ENCODE measurements at regions not wholly inside any gene's neighbourhood (a gene's known extent, or its start where the extent isn't known, plus 50 kb on each side); places are given as distances from the start of the nearest gene placed in this dataset.
"Not testable (repeated sequence)": the region's sequence is repeated elsewhere in the genome, so short reads cannot be mapped to it uniquely, and the experiment has no call there.

DNA sequence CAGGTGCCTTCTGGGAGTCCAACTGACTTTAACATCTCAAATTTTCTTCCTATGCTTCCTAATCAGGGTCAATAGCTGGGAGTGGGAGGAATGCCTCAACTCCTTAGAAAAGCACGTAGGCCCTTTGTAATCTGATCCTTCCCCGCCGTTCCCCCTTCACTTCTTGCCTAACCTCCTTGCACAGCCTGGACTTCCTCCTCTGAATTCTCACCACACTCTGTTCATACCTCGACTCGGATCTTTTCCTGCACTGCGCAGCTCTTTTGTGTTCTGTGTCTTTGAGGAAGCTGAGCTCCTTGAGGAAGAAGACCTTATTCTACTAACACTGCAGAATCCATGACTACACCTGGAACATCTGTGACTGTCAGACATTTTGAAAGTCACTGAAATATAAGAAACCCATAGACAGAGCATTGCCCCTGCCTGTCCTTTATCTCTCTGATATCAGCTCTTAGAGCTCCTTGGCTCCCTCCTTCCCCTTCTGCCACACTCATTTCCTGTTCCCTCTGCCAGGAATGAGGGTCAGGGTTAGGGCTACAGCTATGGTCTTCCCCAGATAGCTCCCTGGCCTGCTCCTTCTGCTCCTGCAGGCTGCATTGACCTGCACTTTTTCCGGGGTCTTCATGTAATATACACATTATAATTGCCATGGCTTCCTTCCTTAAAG, 140.2 kb upstream of the LDB2 start:
- DNase-seq, result no peak

DNA sequence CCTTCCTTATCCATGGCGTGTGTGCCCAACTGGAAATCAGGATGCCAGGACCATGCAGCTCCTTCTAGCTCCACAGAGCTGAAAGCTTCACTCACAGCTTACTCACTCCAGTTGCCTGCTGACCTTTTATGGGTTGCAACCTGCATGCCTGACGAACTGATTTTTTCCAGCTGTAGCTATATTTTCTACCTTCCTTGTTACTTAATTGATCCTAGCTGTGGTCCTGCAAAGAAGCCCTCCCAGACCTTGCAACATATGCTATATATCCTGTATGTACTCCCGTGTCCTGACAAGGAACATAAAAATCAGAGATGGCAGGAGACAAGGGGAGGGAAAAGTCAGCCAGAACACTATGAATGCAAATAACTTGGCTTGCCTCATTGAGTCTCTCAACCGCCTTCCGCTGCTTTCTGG, 135.3 kb upstream of the LDB2 start:
- DNase-seq, result no peak

DNA sequence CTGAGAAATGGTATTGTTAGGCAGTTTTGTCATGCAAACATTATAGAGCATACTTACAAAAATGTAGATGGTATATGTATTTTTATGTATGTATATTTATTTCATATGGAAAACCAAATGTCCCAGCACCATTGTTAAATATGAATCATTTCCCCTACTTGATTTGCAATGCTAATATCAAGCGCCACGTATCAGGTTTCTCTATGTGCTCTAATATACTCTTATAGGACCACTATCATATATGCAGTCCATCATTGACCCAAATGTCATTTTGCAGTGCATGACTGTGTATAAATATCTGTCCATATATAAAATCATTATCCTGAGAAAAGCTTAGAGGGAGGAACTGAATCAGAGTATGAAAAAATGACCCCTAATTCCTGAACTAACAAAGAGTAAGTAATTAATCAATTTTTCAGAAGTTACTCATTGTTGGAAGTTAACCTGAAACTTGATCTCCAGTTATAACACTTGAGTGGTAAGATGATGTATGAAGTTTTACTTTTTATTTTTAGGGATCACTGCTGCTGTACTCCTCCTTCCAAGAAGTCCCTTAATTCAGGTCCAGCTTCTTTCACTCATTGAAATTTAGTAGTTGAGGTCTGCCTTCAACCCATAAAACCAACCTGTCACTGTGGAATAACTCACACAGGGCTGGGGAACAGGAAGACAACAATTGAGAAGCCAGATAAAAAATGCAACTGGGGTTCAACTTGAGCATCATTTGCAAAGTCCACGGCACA, 134.8 kb upstream of the LDB2 start:
- DNase-seq, result no peak

DNA sequence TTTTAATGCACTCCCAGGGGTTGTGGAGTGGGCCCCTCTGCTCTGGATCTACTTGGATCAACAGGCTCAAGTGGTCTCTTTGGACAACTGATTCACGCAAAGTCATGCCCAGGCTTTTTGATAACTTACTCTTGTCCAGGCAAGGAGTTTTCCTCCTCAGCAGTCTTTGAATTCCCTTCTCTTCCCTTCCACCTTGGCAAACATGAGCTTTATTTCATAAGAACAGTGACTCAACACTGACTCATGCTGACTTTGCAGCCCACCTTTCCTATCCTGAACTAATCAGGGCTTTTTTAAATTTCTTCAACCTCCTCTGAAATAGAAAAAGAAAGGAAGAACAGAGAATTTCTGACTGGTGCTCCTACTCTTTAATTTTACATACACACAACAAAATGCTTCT, 132.1 kb upstream of the LDB2 start:
- DNase-seq, result no peak

DNA sequence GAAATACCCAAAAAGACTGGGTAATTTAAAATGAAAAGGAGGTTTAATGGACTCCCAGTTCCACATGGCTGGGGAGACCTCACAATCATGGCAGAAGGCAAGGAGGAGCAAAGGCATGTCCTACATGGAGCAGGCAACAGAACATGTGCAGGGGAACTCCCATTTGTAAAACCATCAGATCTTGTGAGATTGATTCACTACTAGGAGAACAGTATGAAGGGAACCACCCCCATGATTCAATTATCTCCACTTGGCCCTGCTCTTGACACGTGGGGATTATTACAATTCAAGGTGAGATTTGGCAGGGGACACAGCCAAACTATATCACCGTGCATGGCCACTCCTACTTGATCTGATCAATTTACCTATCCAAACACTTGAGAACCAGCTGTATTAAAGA, 131.5 kb upstream of the LDB2 start:
- no peak for DNase-seq

DNA sequence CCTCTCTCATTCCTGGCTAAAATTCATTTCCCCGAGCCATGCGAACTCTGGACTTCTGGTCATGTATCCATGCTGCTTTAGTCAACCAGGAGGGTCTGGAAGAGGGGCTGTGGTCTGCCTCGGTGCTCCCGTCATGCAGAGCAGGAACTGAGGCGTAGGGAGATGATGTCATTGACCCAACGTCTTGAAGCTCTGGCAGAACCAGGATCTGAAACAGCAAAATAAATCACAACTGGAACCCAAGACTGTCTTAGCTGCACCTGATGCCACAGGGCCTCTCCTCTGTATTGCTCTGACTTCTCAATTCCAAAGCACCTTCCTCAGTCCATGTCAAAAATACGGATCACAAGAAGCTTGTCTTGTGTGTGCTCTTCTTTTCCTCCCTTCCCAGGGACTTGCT, 131.0 kb upstream of the LDB2 start:
- DNase-seq, result no peak

DNA sequence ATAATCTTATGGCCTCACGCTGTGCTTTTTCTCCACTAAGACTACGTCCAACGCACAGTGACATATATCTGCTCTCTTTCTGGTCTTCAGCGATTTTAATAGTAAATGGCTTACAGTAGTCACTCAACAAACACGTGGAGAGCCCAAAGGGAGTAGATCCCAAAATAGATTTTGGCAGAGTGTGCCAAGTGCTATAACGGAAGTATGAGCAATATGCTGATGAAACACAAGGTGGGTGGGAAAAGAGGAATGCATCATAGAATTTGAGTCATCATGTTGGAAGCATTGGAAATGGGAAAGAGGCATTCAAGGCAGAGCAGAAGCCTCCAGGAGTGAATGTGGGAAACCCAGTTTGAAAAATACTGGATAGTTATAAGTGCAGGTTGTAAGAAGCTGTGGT, 129.1 kb upstream of the LDB2 start:
- no peak for DNase-seq

DNA sequence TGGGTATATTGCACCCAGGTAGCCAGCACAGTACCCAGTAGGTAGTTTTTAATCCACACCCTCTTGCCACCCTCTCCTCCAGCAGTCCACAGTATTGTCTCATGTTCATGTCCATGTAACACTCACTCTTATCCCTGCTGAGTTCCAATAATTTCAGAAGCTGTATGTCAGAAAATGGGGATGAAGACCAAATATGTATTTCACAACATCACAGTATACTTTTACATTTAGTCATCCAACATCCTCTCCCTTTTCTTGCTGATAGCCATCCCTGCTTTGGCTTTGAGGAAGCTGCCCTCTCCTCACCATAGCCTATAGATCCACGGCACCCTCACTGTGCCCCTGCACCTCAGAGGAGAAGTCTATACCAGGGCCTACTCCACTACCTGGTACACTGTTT, 126.0 kb upstream of the LDB2 start:
- no peak for DNase-seq

DNA sequence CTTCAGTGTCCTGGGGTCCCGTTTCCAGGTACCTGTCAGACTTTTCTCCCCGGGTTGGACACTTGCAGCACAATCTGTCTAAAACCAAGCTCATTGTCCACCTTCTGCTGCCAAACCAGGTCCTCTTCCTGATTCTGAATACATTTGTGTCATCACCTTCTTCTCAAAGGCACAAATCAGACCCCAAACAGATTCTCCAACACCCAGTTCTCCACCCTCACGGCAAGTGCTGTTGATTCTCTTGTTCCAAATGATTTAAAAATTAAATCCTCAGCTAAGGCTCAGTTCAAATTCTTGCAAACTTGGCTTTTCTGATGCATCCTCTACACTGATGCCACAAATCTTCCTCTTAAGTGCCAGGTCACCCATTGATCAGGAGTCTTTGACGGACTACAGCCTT, 122.5 kb upstream of the LDB2 start:
- DNase-seq, result no peak

DNA sequence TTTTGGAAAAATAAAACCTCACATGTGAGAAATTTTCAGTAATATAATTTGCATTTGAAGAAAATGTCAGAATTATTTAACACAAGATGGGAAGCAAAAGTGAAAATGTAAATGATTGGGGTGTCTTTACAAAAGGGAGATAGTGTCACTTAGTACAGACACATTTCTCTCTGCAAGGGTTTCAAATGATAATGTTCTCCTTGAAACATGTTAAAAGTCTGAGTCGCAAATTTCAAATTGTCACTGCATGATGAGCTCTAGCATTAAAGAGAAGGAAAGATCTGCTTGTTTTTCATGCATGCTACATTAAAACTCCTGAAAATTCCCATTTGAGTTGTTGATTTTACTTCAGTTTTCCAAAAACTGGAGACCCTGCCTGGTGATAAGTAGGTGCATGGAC, 122.0 kb upstream of the LDB2 start:
- no peak for DNase-seq

DNA sequence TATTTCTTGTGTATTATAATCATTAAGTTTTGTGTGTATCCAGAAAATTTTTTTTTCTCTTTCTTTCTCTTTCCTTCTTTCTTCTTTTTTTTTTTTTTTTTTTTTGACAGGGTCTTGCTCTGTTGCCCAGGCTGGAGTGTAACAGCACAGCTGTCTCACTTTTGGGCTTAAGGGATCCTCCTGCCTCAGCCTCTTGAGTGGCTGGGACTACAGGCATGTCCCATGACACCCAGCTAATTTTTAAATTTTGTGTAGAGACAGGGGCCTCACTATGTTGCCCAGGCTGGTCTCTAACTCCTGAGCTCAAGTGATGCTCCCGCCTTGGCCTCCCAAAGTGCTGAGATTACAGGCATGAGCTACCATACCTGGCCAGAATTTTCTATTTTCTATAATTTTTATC, 120.2 kb upstream of the LDB2 start:
- DNase-seq, result not testable (repeated sequence)

DNA sequence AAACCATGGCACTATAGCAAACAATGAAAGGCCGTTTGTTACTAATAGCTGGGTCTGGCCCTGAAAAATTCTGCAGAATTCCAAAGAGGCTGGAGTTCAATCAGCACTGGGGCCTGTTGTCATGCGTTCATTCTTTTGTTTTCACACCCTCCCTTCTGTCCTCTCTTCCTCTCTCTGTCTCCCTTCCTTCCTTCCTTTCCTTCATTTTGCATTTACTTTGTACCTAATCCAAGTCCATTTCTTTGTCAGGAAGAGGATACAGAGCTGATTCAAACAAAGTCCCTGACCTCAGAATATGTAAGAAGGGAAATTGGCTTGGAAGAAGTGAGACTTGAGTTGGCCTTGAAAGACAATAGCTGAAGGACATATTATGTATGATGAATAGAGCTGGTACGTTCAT, 119.6 kb upstream of the LDB2 start:
- DNase-seq, result no peak

DNA sequence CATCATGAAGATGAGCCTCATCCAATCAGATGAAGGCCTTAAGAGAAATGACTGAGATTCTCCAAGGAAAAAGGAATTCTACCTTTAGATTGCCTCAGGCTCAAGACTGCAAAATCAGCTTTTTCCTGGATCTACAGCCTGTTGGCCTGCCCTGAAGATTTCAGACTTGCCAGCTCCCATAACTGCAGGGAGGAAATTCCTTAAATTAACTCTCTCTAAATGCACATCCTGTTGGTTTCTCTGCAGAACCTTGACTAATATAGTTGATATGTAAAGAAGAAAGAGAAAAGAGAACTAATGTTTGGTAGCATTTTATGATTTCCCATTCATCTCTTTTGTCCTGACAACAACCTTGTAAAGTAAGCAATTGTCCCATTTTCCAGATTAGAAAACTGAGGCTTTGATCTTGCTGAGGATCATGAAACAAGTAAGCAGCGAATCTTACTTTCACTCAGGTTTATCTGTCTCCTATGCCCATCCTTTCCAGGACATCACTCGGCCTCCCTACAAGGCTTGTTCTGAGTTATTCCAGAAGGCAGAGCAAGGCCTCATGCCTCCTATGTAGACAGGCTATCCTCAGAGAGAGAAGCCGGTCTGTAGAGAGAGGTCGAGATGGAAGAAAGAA, 115.0 kb upstream of the LDB2 start:
- DNase-seq, result no peak

DNA sequence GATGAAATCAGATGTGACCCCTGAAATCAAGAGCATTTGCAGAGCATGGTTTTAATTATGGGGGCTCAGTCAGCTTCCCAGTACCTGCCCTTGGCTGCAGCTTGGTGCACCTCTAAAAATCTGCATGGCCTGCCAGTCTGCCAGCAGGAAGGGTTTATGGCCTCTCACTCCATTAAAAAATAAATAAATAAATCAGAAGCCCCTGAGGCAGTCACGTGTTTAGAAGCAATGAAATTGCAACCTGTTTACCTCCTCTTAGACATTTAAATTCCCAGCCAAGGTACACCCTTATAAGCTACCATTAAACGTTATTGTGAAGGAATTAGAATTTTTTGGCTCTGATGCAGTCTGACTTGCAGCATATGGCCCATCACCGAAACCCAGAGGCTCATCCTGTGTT, 114.0 kb upstream of the LDB2 start:
- DNase-seq, result no peak

DNA sequence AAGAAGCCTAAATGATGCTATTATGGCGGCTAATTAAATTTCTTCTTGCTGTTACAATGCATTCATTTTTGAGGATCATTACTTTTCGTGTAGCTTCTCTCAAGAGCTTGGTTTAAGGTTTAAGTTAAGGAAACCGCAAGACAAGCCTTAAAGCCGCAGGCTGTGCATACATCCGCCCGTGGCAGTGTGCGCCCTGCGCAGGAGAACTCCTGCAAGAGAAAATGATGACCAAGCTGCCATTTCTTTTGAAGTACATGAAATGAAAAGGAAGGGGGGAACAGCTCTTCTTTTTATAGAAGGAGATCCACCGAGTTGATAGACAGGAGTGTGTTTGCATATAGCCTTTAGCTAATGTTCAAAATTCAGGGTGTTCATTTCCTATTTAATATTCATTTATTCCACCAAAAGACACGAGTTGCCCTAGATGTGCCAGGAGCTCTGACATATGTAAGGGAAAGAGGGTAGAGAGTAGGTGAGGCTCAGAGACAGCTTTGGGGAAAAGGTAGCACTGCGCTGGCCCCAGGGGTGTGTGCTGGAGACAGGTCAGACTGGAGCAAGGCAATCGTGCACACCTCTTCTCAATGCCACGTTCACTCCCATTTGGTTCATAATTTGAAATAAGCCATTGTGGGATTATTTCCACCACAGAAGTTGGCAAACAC, 112.1 kb upstream of the LDB2 start:
- DNase-seq, result no peak

DNA sequence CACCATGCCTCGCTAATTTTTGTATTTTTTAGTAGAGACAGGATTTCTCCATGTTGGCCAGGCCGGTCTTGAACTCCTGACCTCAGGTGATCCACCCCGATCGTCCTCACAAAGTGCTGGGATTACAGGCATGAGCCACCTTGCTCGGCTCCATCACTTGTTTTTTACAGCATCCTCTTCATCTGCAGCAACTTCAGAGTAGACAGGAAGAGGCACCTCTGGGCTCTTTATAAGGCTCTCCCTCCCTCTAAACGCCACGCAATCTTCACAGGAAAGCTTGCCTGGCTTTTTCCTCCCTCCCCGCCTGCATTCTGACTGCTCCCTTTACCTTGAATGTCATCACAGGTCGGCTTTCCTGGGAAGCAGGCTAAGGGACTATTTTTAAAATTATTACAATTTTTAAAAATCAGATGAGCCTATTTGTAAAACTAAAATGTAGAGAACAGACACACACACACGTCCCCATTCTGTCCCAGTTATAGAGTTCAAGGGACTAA, 111.5 kb upstream of the LDB2 start:
- no peak for DNase-seq

DNA sequence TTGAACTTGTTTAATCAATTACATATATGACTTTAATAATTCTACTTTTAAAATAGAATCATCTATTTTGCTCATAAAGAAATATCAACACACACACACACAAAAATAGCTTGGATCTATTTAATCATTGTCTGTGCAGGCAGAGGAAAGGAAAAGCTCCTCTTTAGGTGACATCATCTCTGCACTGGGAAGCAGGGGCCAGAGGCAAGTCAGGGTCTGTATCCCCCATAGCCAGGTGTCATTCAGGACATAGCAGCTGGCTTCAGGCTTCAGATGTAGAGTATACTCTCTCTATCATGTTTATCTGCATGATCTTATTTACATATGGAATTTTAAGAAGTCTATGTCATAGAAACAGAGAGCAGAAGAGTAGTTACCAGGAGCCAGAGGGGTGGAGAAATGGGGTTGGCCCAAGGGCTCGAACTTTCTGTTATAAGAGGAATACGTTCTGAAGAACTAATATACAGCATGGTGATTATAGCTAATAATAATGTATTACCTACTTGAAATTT, 110.4 kb upstream of the LDB2 start:
- DNase-seq, result no peak

DNA sequence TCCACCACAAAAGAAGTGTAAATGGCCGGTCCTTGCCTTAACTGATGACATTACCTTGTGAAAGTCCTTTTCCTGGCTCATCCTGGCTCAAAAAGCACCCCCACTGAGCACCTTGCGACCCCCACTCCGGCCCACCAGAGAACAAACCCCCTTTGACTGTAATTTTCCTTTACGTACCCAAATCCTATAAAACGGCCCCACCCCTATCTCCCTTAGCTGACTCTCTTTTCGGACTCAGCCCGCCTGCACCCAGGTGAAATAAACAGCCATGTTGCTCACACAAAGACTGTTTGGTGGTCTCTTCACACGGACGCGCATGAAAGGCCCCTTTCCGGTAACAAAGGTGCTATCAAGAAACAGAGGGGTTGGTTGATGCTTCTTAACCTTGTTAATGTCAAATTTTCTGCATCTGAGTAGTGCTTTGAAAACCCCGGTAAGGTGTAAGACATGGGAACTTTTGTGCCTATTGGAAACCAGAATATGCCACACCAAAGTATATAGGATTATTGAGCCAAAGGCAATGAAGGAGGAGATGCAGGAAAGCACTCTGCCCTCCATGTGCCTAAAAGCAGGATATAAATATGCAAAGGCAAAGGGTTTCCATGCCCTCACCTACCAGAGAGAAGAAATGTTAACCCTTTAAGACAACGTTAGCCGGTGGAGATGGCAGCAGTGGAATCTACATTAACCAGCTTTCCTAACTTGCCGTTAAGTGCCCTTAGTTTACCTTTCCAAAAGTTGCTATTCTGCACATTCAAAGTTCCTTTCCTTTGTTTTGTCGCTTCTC, 105.4 kb upstream of the LDB2 start:
- not testable (repeated sequence) for DNase-seq

DNA sequence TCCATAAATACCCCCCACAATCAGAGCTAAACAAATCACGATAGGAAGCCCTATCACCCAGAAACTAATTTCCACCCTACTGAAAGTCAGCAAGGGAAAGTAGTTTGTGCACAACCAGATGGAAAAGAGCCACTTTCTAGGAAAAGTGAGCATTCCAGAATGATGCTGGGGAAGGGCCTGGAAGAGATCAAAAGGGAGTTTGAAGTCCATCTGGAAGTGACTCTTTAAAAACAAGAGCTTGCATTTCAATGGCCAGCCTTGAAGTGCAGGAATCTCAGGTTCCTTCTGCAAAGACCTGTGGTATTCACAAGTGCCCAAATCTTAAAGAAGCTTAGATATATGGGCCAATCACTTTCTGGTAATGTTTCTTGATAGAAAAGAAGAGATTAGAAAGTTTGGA, 97.0 kb upstream of the LDB2 start:
- DNase-seq, result no peak

DNA sequence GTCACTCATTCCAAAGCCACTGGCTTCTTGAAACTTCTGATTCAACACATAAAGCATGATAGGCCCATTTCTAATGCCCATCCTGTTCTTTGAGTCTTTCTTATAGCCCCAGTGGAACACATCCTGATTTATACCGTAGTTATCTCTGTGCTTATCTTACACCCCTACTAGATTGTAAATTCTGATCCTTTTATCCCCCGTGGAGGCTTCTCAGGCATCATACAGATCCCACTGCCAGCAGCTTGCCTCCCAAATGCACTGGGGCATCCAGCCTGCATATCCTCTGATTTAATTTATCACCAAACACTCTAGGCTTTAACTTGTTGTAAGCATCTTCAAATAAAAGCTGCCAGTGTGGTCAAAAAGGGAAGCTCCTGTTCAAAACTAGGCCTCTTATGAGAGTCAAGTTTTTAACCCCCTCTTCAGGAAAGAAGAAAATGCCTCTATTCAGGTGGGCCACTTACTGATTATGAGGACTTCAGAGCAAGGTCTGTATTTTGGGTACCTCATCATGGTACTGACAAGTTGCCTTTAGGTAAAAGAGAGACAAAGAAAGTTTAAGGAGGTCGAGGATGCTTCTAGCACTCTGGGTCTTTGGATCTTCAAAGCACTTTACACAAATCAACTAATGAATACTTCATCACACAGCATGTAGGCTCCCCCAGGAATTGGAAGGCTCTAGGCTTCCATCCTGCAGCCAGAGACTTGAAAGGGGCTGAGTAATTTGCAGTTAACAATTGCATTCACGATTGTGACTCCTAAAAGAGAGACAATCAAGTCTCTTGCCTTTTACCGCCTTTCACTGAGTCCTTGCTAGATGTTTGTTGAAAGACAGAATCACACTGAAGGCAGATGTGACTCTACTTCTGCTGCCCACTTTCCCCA, 95.8 kb upstream of the LDB2 start:
- DNase-seq, result no peak

DNA sequence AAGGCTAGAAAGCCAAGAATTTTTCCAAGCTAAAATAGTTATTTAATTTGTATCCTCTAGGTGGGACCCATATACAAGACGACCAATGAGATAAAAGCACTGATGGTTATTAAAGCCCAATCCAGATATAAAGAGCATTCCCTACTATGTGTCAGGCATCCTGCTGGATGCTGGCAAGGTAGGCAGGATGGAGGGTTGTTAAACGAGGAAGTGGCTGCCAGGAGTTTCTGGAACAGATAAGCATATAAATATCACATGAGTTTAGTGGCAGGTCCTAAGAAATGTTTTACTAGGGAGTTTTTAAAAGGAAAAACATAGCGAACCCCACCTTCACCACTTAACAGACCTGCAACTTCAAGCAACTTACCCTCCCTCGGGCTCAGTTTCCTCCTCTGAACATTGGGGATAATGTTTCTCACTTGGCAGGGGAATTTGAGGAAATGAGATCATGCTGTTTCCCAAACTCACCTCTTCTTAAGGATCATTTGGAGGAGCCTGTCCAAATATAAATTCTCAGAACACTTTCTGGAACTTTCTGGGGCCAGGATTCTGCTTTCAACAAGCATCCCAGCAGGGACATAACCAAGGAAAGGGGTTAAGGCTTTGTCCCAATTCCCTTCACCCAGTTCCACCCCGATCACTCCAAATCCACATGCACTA, 94.3 kb upstream of the LDB2 start:
- no peak for DNase-seq

Data from NCI-H524 treated with DMSO at 0.1 percent for 48 hours (cell line).